Activated CD4-positive, alpha-beta memory T cell treated with anti-CD3 and anti-CD28 coated beads for 36 hours (primary cell): ENCODE measurements at regions not wholly inside any gene's neighbourhood (a gene's known extent, or its start where the extent isn't known, plus 50 kb on each side); places are given as distances from the start of the nearest gene placed in this dataset.
A peak's percentile ranks its signal among the peaks of the same experiment; 100 is the strongest.

Experiments used
- CTCF ChIA-PET: fragments of 350-600 bp; sonication (Branson Sonifier 250); formaldehyde crosslinking; loops from one replicate; lab custom pipeline; 2021; ENCODE audit warnings: antibody characterized with exemption, inconsistent platforms; lab: Charles Lee
- POLR2A ChIA-PET: fragments of 350-600 bp; sonication (Branson Sonifier 250); formaldehyde crosslinking; loops from one replicate; lab custom pipeline; 2021; ENCODE audit warnings: antibody characterized with exemption; lab: Charles Lee
- DNase-seq: peaks from one replicate; pipeline ENCODE4 v3.0.0-alpha.2; 2020
- H3K27ac Mint-ChIP-seq: one replicate; pipeline ENCODE4 v1.8.0; 2021; ENCODE audit warnings: mixed read lengths
- H3K27me3 Mint-ChIP-seq: one replicate; pipeline ENCODE4 v1.8.0; 2021; ENCODE audit warnings: mixed read lengths
- H3K36me3 Mint-ChIP-seq: one replicate; pipeline ENCODE4 v1.8.0; 2021; ENCODE audit warnings: mixed read lengths
- H3K4me1 Mint-ChIP-seq: one replicate; pipeline ENCODE4 v1.8.0; 2021; ENCODE audit warnings: low read depth, mixed read lengths
- H3K4me3 Mint-ChIP-seq: one replicate; pipeline ENCODE4 v1.8.0; 2021; ENCODE audit warnings: mild to moderate bottlenecking, mixed read lengths
- H3K9me3 Mint-ChIP-seq: one replicate; pipeline ENCODE4 v1.8.0; 2021; ENCODE audit warnings: mixed read lengths
- intact Hi-C: fragments of 100-400 bp; cut with micrococcal nuclease; formaldehyde crosslinking; loops from one replicate; pipeline ENCODE4 v1.15.1; 2023

GRCh38 chr5:57692582-57693487 lies 210.2 kb upstream of the ACTBL2 start:
- DNase-seq, result peak; percentile 45
- peaks cover 7% of the 10 kb centered on the region for H3K27me3 Mint-ChIP-seq
- no peaks in the 10 kb centered on the region for H3K9me3 Mint-ChIP-seq

GRCh38 chr5:57690724-57691123 lies 208.1 kb upstream of the ACTBL2 start:
- no peaks in the 10 kb centered on the region for H3K9me3 Mint-ChIP-seq
- H3K4me3 Mint-ChIP-seq, result no peak overlapping the region
- peaks cover 7% of the 10 kb centered on the region for H3K27me3 Mint-ChIP-seq
- no peak for DNase-seq
- no peak overlapping the region for H3K27ac Mint-ChIP-seq
- no peaks in the 10 kb centered on the region for H3K36me3 Mint-ChIP-seq
- intact Hi-C loops, result no loop called here
- ChIA-PET POLR2A (no interaction called here), CTCF (no interaction called here)
- peaks cover 2% of the 10 kb centered on the region for H3K4me1 Mint-ChIP-seq

More at GRCh38 chr5:57692582-57693487, 210.2 kb upstream of the ACTBL2 start:
- Mint-ChIP-seq H3K4me1 (peaks cover 2% of the 10 kb centered on the region), H3K36me3 (no peaks in the 10 kb centered on the region), H3K4me3 (no peak overlapping the region), H3K27ac (no peak overlapping the region)
- CTCF ChIA-PET, result no interaction called here
- intact Hi-C loops, result no loop called here
- POLR2A ChIA-PET, result no interaction called here

GRCh38 chr5:57687596-57687995 lies 205.0 kb upstream of the ACTBL2 start:
- peaks cover 7% of the 10 kb centered on the region for H3K27me3 Mint-ChIP-seq
- no peak overlapping the region for H3K4me3 Mint-ChIP-seq
- POLR2A ChIA-PET, result no interaction called here
- CTCF ChIA-PET, result no interaction called here
- DNase-seq, result no peak
- H3K36me3 Mint-ChIP-seq, result no peaks in the 10 kb centered on the region
- H3K9me3 Mint-ChIP-seq, result no peaks in the 10 kb centered on the region
- no peak overlapping the region for H3K27ac Mint-ChIP-seq
- intact Hi-C loops, result no loop called here
- H3K4me1 Mint-ChIP-seq, result no peaks in the 10 kb centered on the region

- H3K4me3 Mint-ChIP-seq, result no peak overlapping the region
- POLR2A ChIA-PET, result no interaction called here
- intact Hi-C loops, result no loop called here
- H3K27me3 Mint-ChIP-seq, result peaks cover 3% of the 10 kb centered on the region
- H3K27ac Mint-ChIP-seq, result no peak overlapping the region
- H3K4me1 Mint-ChIP-seq, result no peaks in the 10 kb centered on the region
- CTCF ChIA-PET, result no interaction called here
- DNase-seq, result no peak
- no peaks in the 10 kb centered on the region for H3K9me3 Mint-ChIP-seq
- no peaks in the 10 kb centered on the region for H3K36me3 Mint-ChIP-seq
Observed at GRCh38 chr5:57685516-57686255, 203.1 kb upstream of the ACTBL2 start.

GRCh38 chr5:57684299-57684702 lies 201.7 kb upstream of the ACTBL2 start:
- DNase-seq, result no peak
- H3K9me3 Mint-ChIP-seq, result no peaks in the 10 kb centered on the region
- no peaks in the 10 kb centered on the region for H3K36me3 Mint-ChIP-seq
- H3K27ac Mint-ChIP-seq, result no peak overlapping the region
- intact Hi-C loops, result no loop called here
- H3K4me1 Mint-ChIP-seq, result no peaks in the 10 kb centered on the region
- POLR2A ChIA-PET, result no interaction called here
- H3K27me3 Mint-ChIP-seq, result no peaks in the 10 kb centered on the region
- H3K4me3 Mint-ChIP-seq, result no peak overlapping the region
- CTCF ChIA-PET, result no interaction called here

GRCh38 chr5:57683036-57683630 lies 200.5 kb upstream of the ACTBL2 start:
- H3K4me1 Mint-ChIP-seq, result no peaks in the 10 kb centered on the region
- no peaks in the 10 kb centered on the region for H3K9me3 Mint-ChIP-seq
- DNase-seq, result no peak
- POLR2A ChIA-PET, result no interaction called here
- no peak overlapping the region for H3K4me3 Mint-ChIP-seq
- no peak overlapping the region for H3K27ac Mint-ChIP-seq
- CTCF ChIA-PET, result no interaction called here
- no peaks in the 10 kb centered on the region for H3K27me3 Mint-ChIP-seq
- H3K36me3 Mint-ChIP-seq, result no peaks in the 10 kb centered on the region
- intact Hi-C loops, result no loop called here

- Mint-ChIP-seq H3K27ac (no peak overlapping the region), H3K4me3 (no peak overlapping the region), H3K9me3 (no peaks in the 10 kb centered on the region), H3K36me3 (no peaks in the 10 kb centered on the region), H3K4me1 (no peaks in the 10 kb centered on the region), H3K27me3 (peaks cover 5% of the 10 kb centered on the region)
- POLR2A ChIA-PET, result no interaction called here
- CTCF ChIA-PET, result no interaction called here
- intact Hi-C loops, result no loop called here
- no peak for DNase-seq
Observed at GRCh38 chr5:57681942-57682341, 199.3 kb upstream of the ACTBL2 start.

- ChIA-PET CTCF (no interaction called here), POLR2A (no interaction called here)
- DNase-seq, result no peak
- intact Hi-C loops, result no loop called here
- Mint-ChIP-seq H3K27me3 (peaks cover 5% of the 10 kb centered on the region), H3K4me3 (no peak overlapping the region), H3K27ac (no peak overlapping the region), H3K4me1 (no peaks in the 10 kb centered on the region), H3K36me3 (no peaks in the 10 kb centered on the region), H3K9me3 (no peaks in the 10 kb centered on the region)
Observed at GRCh38 chr5:57680686-57681085, 198.1 kb upstream of the ACTBL2 start.

GRCh38 chr5:57677235-57677634 lies 194.6 kb upstream of the ACTBL2 start:
- ChIA-PET POLR2A (interaction anchor here (0.7 kb wide), 1 partner anchor 154 kb away, joined by 3 read pairs; no protein-coding TSS in a partner anchor), CTCF (no interaction called here)
- DNase-seq, result no peak
- H3K27ac Mint-ChIP-seq, result no peak overlapping the region
- no peak overlapping the region for H3K4me3 Mint-ChIP-seq
- H3K9me3 Mint-ChIP-seq, result no peaks in the 10 kb centered on the region
- no peaks in the 10 kb centered on the region for H3K36me3 Mint-ChIP-seq
- H3K27me3 Mint-ChIP-seq, result peaks cover 7% of the 10 kb centered on the region
- no peaks in the 10 kb centered on the region for H3K4me1 Mint-ChIP-seq
- intact Hi-C loops, result no loop called here

- Mint-ChIP-seq H3K27ac (no peak overlapping the region), H3K27me3 (peaks cover 7% of the 10 kb centered on the region), H3K9me3 (no peaks in the 10 kb centered on the region), H3K36me3 (no peaks in the 10 kb centered on the region), H3K4me3 (no peak overlapping the region), H3K4me1 (no peaks in the 10 kb centered on the region)
- CTCF ChIA-PET, result no interaction called here
- intact Hi-C loops, result no loop called here
- DNase-seq, result no peak
- POLR2A ChIA-PET, result no interaction called here
Observed at GRCh38 chr5:57676222-57677098, 193.8 kb upstream of the ACTBL2 start.

GRCh38 chr5:57675236-57675635 lies 192.6 kb upstream of the ACTBL2 start:
- DNase-seq, result no peak
- CTCF ChIA-PET, result interaction anchor here (0.6 to 1.2 kb wide), 2 partner anchors 25 to 292 kb away, joined by 3 read pairs; no protein-coding TSS in a partner anchor
- intact Hi-C loops, result no loop called here
- no peak overlapping the region for H3K27ac Mint-ChIP-seq
- H3K36me3 Mint-ChIP-seq, result no peaks in the 10 kb centered on the region
- H3K4me1 Mint-ChIP-seq, result no peaks in the 10 kb centered on the region
- H3K9me3 Mint-ChIP-seq, result no peaks in the 10 kb centered on the region
- POLR2A ChIA-PET, result no interaction called here
- H3K4me3 Mint-ChIP-seq, result no peak overlapping the region
- H3K27me3 Mint-ChIP-seq, result peaks cover 7% of the 10 kb centered on the region
